GM10266 (cell line): ENCODE measurements at regions not wholly inside any gene's neighbourhood (a gene's known extent, or its start where the extent isn't known, plus 50 kb on each side); places are given as distances from the start of the nearest gene placed in this dataset.
A peak's percentile ranks its signal among the peaks of the same experiment; 100 is the strongest.

Experiments
- DNase-seq: peaks from one replicate; pipeline ENCODE4 v3.0.0; 2012; ENCODE audit errors: extremely low spot score
- TF ChIP-seq, protein P1 (sequence below): IDR thresholded peaks from 2 replicates; pipeline ENCODE4 v1.5.1; 2012; ENCODE audit warnings: mild to moderate bottlenecking, low read depth; ENCODE audit not compliant: control insufficient read depth, insufficient read depth; ENCODE audit errors: missing control alignments

GRCh38 chrX:40272776-40273175, 175.0 kb upstream of the BCOR start:
- TF ChIP-seq, protein P1, sequence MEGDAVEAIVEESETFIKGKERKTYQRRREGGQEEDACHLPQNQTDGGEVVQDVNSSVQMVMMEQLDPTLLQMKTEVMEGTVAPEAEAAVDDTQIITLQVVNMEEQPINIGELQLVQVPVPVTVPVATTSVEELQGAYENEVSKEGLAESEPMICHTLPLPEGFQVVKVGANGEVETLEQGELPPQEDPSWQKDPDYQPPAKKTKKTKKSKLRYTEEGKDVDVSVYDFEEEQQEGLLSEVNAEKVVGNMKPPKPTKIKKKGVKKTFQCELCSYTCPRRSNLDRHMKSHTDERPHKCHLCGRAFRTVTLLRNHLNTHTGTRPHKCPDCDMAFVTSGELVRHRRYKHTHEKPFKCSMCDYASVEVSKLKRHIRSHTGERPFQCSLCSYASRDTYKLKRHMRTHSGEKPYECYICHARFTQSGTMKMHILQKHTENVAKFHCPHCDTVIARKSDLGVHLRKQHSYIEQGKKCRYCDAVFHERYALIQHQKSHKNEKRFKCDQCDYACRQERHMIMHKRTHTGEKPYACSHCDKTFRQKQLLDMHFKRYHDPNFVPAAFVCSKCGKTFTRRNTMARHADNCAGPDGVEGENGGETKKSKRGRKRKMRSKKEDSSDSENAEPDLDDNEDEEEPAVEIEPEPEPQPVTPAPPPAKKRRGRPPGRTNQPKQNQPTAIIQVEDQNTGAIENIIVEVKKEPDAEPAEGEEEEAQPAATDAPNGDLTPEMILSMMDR: no peak
- DNase-seq: no peak

GRCh38 chrX:40272141-40272540, 174.4 kb upstream of the BCOR start:
- TF ChIP-seq, protein P1: no peak
- DNase-seq: no peak

DNA sequence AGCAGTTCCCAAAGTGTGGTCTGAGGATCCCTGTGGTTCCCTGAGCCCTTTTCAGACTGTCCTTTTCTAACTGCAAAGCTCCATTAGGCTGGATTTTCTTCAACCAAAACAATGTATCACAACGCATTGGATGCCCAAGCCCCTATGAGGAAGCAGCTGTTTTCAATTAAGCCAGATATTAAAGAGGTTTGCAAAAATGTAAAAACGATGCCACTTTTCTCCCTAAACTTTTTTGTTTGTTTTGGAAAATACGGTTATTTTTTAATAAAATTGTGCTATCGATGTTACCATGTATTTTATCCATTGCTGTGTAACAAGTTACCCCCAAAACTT, 170.4 kb upstream of the BCOR start:
- TF ChIP-seq, protein P1: no peak
- no peak for DNase-seq

DNA sequence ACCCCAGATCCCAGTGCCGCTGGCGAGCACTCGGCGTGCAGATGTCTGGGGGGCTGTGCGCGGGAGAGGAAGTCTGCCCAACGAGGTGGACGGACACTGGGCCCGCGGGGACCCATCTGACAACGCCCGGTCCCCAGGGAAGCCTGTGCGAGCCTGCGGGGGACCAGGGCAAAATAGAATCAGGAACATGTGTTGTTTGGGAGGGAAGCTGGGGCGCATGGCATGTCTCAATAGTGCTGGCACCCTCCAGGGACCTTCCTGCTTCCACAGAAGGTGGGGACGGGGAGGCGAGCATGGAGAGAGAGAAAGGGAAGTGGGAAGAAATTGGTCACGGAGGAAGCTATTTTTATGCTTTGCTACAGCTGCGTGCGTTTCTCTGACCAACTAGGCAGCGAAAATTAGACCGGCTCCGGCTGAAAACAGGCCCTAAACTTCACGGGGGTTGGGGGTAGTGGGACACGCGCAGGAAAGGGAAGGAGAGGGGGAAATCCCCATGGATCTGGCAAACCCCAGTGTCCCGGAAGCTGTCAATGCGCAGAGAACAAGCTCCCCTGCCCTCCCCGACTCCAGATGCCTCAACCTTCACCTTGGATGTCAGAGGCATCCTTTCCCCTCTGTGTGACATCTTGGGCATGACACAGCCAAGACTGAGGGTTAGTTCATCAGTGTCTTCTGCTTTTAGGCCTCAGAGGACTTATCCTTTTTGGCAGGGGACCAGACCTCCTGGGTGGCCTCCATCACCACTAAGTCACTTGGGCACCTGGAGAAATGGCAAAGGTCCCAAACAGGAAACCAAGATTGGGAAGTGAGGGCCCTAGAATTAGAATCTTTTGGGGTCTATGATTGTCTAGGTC, 169.8 kb upstream of the BCOR start:
- peak; percentile 15 for DNase-seq
- TF ChIP-seq, protein P1: no peak

DNA sequence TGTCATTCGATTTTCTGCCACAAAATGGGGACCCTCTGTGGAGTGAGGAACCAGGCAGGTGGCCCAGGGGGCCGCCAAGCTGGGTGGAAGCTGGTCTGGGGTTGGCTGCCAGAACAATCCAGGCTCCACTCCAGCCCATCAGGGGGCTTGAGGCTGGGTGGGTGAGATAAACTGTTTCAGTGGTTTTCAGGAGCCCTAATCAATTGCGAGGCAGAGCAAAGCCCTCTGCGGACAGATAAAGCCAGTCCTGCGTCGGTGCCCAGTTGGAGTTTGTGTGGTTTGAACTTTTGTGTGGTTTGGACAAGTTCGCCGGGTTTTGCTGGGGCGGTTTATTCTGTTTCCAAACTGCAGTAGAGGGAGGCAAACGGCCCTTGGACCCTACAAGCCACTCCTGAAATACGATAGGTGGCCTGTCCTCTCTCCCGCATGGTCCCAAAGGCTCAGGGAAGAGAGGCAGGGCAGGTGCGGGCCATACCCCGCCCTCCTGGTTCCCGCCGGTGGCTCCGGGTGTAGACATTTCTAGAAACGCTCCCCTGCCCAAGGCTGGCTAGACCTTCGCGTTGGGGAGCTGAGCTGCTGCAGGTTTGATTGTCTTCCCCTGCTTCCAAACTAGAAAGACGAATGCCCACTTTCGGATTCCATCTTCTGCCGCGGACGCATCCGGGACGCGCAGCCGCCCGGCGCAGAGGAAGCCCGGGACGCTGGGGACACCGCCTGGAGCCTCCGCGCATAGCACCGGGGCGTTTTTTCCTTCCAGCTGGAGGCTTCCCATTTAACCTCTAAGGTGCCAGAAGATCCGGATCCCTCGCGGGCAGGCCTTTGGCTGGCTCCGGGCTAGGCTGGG, 169.0 kb upstream of the BCOR start:
- TF ChIP-seq, protein P1: peak; percentile 50
- peak; percentile 37 for DNase-seq

- TF ChIP-seq, protein P1: no peak
- DNase-seq: no peak
Observed at GRCh38 chrX:40265936-40266335, 168.2 kb upstream of the BCOR start.

- DNase-seq: no peak
- TF ChIP-seq, protein P1: no peak
Observed at GRCh38 chrX:40263014-40263560, 165.3 kb upstream of the BCOR start.
